Globus pallidus (tissue), 1 donor: ENCODE measurements at regions not wholly inside any gene's neighbourhood (a gene's known extent, or its start where the extent isn't known, plus 50 kb on each side); places are given as distances from the start of the nearest gene placed in this dataset.

Experiments used
- DNase-seq: peaks from one replicate; pipeline ENCODE4 v3.0.0-alpha.2; 2015; ENCODE audit warnings: low spot score

DNA sequence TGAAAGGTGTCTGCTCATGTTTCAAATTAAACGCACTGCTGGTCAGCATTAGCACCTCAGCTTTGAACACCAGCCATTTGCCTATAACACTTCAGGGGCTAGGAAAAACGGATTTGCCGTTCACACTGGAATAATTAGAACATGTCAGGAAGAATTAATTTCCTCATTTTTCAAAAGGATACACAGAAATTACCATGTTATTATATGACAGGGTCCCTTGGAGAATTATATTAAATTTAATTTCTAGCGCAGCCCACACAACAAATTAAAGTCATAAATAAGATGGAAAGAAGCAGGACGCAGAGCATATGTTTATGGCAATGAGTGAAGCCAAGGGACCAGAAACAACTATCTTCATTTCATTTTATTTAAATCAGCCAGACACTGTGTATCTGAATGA, 83.8 kb upstream of the SOX6 start:
- DNase-seq = no peak

DNA sequence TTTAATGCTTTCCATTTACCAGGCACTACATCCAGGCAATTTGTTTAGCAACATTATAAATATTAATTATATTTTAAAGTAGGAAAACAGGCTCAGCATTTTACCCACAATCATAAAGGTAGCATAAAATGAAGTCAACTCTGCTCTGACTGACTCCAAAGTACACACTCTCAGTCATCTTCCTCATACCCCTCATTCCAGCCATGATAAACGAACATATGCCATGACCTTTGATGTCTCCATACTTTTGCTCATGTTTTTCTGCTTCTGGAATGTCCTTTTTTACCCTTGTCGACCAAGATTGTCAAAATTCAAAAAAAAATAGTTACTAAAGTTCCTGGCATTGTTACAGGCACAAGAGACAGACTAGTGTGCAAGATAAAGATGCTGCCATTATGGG, 77.7 kb upstream of the SOX6 start:
- no peak for DNase-seq

DNA sequence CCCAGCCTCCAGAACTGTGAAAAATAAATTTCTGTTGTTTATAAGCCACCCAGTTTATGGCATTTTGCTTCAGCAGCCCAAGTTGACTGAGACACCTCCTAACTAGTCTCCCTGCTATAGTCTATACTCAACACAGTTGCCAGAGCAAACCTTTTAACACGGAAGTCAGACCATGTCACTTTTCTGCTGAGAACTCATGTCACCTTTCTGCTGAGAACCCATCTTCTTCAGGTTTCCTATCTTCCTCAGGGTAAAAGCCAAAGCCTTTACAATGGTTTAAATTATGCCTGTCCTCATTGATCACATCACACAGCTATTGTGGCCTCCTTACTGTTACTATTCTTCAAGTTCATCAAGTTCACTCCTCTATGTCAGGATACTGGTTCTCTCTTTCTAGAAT, 74.3 kb upstream of the SOX6 start:
- no peak for DNase-seq

DNA sequence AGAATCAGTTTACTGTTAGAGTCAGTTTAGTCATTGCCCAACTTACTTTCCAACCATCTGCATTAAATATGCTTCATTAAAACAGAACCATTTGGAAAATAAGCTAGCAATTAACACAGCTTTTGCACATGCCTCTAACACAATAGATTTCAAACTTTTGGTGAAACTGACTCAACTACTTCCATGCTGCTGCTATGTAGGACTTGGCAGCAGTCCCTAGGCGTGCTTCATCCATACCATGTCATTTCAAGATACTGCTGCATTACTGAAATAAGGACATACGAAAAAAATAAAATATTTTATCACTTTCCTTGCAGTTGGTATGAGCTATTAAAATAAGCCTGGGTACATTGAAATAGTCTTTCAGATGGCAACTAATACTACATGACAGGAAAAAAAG, 65.5 kb upstream of the SOX6 start:
- DNase-seq = no peak

DNA sequence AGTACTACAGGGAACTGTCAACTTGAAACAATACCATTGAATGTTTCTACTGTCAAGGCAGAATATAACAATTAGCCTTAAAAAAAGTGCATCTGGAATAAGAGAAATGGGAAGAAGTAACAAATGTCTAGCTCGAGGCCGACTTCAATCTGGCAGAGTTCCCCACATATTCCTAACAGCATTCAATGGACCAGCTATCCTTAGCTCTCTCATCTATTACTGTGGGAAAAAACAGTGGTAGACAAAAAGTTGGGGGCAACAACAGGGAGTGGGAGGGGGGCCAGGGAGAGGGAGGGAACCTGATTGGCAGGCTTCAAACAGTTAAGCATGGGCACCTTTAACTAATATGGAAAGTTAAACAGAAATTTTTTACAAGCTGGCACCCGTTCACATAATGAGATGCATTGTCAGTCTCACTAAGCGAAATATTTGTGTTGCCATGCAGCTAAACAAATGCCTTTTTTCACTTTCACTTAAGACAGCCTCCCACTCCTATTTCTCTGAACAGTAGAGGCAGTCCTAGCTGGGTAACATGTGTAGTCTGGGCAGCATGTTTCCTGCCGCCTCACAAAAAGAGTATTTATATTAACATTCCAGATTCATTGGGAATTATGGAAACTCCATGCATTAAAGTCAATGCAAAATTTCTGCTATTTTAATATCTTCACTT, 62.2 kb upstream of the SOX6 start:
- no peak for DNase-seq

DNA sequence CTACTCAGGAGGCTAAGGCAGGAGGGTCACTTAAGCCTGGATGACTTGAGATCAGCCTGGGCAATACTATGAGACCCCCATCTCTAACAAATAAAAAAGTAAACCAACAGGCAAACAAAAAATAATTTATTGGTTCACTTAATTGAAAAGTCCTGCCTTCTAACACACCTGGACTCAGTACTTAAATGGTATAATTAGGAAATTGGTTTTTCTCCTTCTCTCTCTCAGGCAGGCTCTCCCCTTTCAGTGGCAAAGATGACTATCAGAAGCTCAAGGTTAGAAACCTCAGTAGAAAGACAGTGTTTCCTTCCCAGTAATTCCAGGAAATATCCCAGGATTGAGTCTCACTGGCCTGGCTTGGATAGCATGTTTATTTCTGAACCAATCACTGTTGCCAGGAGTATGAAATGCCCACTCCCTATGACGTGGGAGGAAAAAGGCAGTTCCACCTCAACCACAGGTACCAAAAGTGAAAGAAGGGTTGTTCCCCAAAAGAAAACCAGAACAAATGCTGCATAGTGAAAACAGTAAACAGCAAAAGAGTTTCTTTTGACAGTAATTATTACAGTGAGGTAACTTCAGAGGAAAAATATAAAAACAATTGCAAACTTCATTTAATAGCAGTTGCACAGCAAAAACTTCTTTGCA, 56.3 kb upstream of the SOX6 start:
- no peak for DNase-seq

DNA sequence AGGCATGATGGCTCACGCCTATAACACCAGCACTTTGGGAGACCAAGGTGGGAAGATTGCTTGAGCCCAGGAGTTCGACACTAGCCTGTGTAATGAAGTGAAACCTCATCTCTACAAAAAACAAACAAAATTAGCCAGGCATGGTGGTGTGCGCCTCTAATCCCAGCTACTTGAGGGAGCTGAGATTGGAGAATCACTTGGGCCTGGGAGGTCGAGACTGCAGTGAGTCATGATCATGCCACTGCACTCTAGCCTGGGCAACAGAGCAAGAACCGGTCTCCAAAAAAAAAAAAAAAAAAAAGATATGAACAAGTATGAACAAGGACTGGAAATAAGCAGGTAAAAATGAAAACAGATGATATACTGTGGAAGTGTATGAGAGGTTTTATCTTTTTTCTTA, 54.1 kb upstream of the SOX6 start:
- DNase-seq = no peak

DNA sequence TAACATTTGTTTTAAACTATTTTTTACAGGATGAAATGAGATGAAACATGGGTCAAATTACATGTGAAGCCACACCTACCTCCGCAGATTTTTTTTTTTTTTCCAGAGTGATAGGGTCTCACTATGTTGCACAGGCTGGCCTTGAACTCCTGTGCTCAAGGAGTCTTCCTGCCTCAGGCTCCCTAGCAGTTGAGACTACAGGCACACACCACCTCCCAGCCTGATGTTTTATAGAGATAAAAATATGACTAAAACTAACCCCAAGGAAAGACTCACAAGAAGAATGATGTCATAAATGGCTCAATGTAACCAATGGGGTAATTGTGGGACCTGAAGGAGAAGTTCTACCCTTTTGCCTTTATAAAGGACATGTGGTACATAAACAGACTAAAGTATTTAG, 52.3 kb upstream of the SOX6 start:
- DNase-seq = no peak

DNA sequence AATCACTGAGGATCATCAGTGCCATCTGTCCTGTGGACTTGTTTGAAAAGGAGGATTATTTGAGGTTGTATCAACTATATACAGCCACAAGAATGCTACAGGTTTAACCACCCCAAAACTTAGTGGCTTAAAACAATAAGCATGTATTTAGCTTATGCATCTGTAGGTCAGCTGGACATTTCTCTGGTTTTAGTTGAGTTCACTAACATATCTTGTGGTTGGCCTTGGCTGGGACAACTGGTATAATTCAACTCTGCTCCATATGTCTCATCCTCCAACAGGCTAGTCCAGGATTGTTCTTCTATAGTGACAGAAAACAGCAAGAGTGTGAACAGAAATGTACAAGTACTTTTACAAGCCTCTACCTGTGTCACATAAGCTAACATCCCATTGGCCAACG, 49.9 kb upstream of the SOX6 start:
- DNase-seq = no peak
